Thoracic aorta (tissue), 2 donors: ENCODE measurements at regions not wholly inside any gene's neighbourhood (a gene's known extent, or its start where the extent isn't known, plus 50 kb on each side); places are given as distances from the start of the nearest gene placed in this dataset.

Source experiments
- ATAC-seq: fragments of 150-250 bp; one replicate; pipeline ENCODE4 v1.8.0; 2017; ENCODE audit warnings: low read depth; ENCODE audit not compliant: insufficient number of reproducible peaks, low FRiP score
- DNase-seq: peaks from one replicate; pipeline ENCODE4 v3.0.0-alpha.2; 2020; ENCODE audit warnings: low spot score
- H3K27ac ChIP-seq, 2 donors: fragments of 200-600 bp; sonication (generic); 1 replicate in 1 of 2; 2 replicates in 1 of 2; pipeline ENCODE4 v1.5.1; 2016; ENCODE audit warnings: mild to moderate bottlenecking in 2 of 2, moderate library complexity in 2 of 2
- H3K27me3 ChIP-seq: fragments of 200-600 bp; sonication (generic); replicated peaks from 2 replicates; pipeline ENCODE4 v1.6.0; 2016; ENCODE audit warnings: mild to moderate bottlenecking; ENCODE audit not compliant: insufficient read depth
- H3K36me3 ChIP-seq: fragments of 200-600 bp; sonication (generic); one replicate; pipeline ENCODE4 v1.5.1; 2016
- H3K4me1 ChIP-seq, 2 donors: fragments of 200-600 bp; sonication (generic); 1 replicate in 1 of 2; 2 replicates in 1 of 2; pipeline versions ENCODE4 v1.5.1 to v1.6.0; 2016; ENCODE audit warnings: low read depth in 2 of 2, mild to moderate bottlenecking in 1 of 2; ENCODE audit not compliant: control insufficient read depth in 1 of 2
- H3K4me3 ChIP-seq: fragments of 200-600 bp; sonication (generic); 2 replicates; pipeline ENCODE4 v1.5.1; 2016; ENCODE audit warnings: mild to moderate bottlenecking
- H3K9me3 ChIP-seq: fragments of 200-600 bp; sonication (generic); 2 replicates; pipeline ENCODE4 v1.5.1; 2016
- CTCF ChIP-seq: fragments of 200-600 bp; sonication (generic); IDR thresholded peaks from one replicate; pipeline ENCODE4 v1.5.1; 2019; ENCODE audit warnings: antibody characterized with exemption

- Histone ChIP-seq H3K4me1 (no peaks in the 10 kb centered on the region), H3K36me3 (no peaks in the 10 kb centered on the region), H3K9me3 (no peaks in the 10 kb centered on the region), H3K4me3 (no peak overlapping the region), H3K27me3 (no peaks in the 10 kb centered on the region), H3K27ac (no peak overlapping the region)
- ATAC-seq = no peak
- DNase-seq = no peak
- no peak for TF ChIP-seq CTCF
Observed at GRCh38 chr5:168226012-168226411, 65.4 kb upstream of the WWC1 start.

- no peak overlapping the region for H3K4me3 ChIP-seq
- H3K27ac ChIP-seq = no peak overlapping the region
- DNase-seq (no peak), ATAC-seq (no peak)
- H3K27me3 ChIP-seq = no peaks in the 10 kb centered on the region
- no peaks in the 10 kb centered on the region for H3K36me3 ChIP-seq
- H3K4me1 ChIP-seq = no peaks in the 10 kb centered on the region
- no peaks in the 10 kb centered on the region for H3K9me3 ChIP-seq
- no peak for TF ChIP-seq CTCF
Observed at GRCh38 chr5:168227001-168227400, 64.4 kb upstream of the WWC1 start.

GRCh38 chr5:168227973-168228615 lies 63.4 kb upstream of the WWC1 start:
- Histone ChIP-seq H3K27ac (no peak overlapping the region), H3K4me1 (no peaks in the 10 kb centered on the region), H3K4me3 (no peak overlapping the region), H3K36me3 (no peaks in the 10 kb centered on the region), H3K9me3 (no peaks in the 10 kb centered on the region), H3K27me3 (no peaks in the 10 kb centered on the region)
- no peak for ATAC-seq
- DNase-seq = no peak
- TF ChIP-seq CTCF = no peak

- no peaks in the 10 kb centered on the region for H3K9me3 ChIP-seq
- TF ChIP-seq CTCF = no peak
- no peaks in the 10 kb centered on the region for H3K36me3 ChIP-seq
- no peak overlapping the region for H3K4me3 ChIP-seq
- DNase-seq (no peak), ATAC-seq (no peak)
- H3K27me3 ChIP-seq = no peaks in the 10 kb centered on the region
- no peak overlapping the region for H3K27ac ChIP-seq
- H3K4me1 ChIP-seq = no peaks in the 10 kb centered on the region
Observed at GRCh38 chr5:168228668-168229067, 62.8 kb upstream of the WWC1 start.

GRCh38 chr5:168234133-168234532 lies 57.3 kb upstream of the WWC1 start:
- Histone ChIP-seq H3K4me3 (no peak overlapping the region), H3K4me1 (no peaks in the 10 kb centered on the region), H3K9me3 (no peaks in the 10 kb centered on the region), H3K36me3 (no peaks in the 10 kb centered on the region), H3K27ac (no peak overlapping the region), H3K27me3 (no peaks in the 10 kb centered on the region)
- no peak for DNase-seq
- no peak for ATAC-seq
- no peak for TF ChIP-seq CTCF
